Transverse colon (tissue), 4 donors: ENCODE measurements at regions not wholly inside any gene's neighbourhood (a gene's known extent, or its start where the extent isn't known, plus 50 kb on each side); places are given as distances from the start of the nearest gene placed in this dataset.

Source experiments
- DNase-seq: peaks from one replicate; pipeline ENCODE4 v3.0.0-alpha.2; 2019
- H3K27ac ChIP-seq, 4 donors: fragments of 200-600 bp; sonication (generic); 2 replicates each; pipeline ENCODE4 v1.5.1; 2016 to 2018; ENCODE audit warnings: inconsistent platforms in 4 of 4
- H3K27me3 ChIP-seq: fragments of 200-600 bp; sonication (generic); 2 replicates; pipeline ENCODE4 v1.5.1; 2017; ENCODE audit warnings: inconsistent platforms
- H3K36me3 ChIP-seq, 4 donors: fragments of 200-600 bp; sonication (generic); 2 replicates each; pipeline ENCODE4 v1.5.1; 2017 to 2019; ENCODE audit warnings: inconsistent platforms in 4 of 4
- H3K4me1 ChIP-seq, 4 donors: fragments of 200-600 bp; sonication (generic); 2 replicates each; pipeline ENCODE4 v1.5.1; 2017 to 2020; ENCODE audit warnings: inconsistent platforms in 4 of 4
- H3K4me3 ChIP-seq, 4 donors: fragments of 200-600 bp; sonication (generic); 1 replicate in 1 of 4; 2 replicates in 3 of 4; pipeline versions ENCODE4 v1.5.1 to v1.6.1; 2017 to 2019; ENCODE audit warnings: inconsistent platforms in 4 of 4
- H3K9me3 ChIP-seq, 2 donors: fragments of 200-600 bp; sonication (generic); 2 replicates each; pipeline ENCODE4 v1.5.1; 2017 to 2019; ENCODE audit warnings: inconsistent platforms in 2 of 2
- CTCF ChIP-seq, 5 experiments: fragments of 200-600 bp in 3 of 5; fragments of 450-650 bp in 2 of 5; sonication (generic) in 3 of 5; IDR thresholded peaks; 1 replicate in 2 of 5; 2 replicates in 3 of 5; pipeline ENCODE4 v1.5.1; 2016 to 2017; ENCODE audit warnings: antibody characterized with exemption in 5 of 5, inconsistent platforms in 3 of 5, mild to moderate bottlenecking in 2 of 5, moderate library complexity in 1 of 5
- EP300 ChIP-seq: sonication (generic); formaldehyde crosslinking; IDR thresholded peaks from one replicate; pipeline ENCODE4 v1.6.1; 2017; ENCODE audit warnings: antibody characterized with exemption, low read depth
- POLR2A ChIP-seq: fragments of 450-650 bp; IDR thresholded peaks from one replicate; pipeline ENCODE4 v1.6.1; 2016; ENCODE audit warnings: antibody characterized with exemption, mild to moderate bottlenecking, moderate library complexity
- POLR2AphosphoS5 ChIP-seq, 3 donors: sonication (generic); formaldehyde crosslinking; IDR thresholded peaks; one replicate each; pipeline ENCODE4 v1.6.1; 2016; ENCODE audit warnings: antibody characterized with exemption in 3 of 3
- WGBS, 2 donors: methylation state at CpG; one replicate each; pipeline ENCODE4 v1.1.5; 2018; ENCODE audit warnings: low coverage in 1 of 2; 5-methylcytosine and 5-hydroxymethylcytosine counted together
- in situ Hi-C, 4 donors: fragments of 200-750 bp; cut with MboI; loops; one replicate each; pipeline versions ENCODE4 v1.15.0 to v1.15.1; 2017; ENCODE audit warnings: low sequenced_read_pairs in 3 of 4, low pct_ligation_motif_present in 1 of 4, low pct_unique_long_range_greater_than_20kb in 1 of 4
- intact Hi-C: fragments of 100-400 bp; cut with DNase I; formaldehyde crosslinking; loops from one replicate; pipeline ENCODE4 v1.15.1; 2023; ENCODE audit warnings: low total_unique reads

GRCh38 chr5:37902323-37902722 is 62.5 kb upstream of the GDNF start:
- H3K27ac ChIP-seq: no peak overlapping the region
- intact Hi-C loops: no loop called here
- in situ Hi-C loops: no loop called here
- H3K4me1 ChIP-seq: no peaks in the 10 kb centered on the region
- no peaks in the 10 kb centered on the region for H3K9me3 ChIP-seq
- DNase-seq: no peak
- H3K4me3 ChIP-seq: no peak overlapping the region
- no peaks in the 10 kb centered on the region for H3K27me3 ChIP-seq
- WGBS, 2 donors: 81% methylated on average over 3 of the region's 3 CpGs; no CpG with 5 or more reads in 1 of the 2 donors
- H3K36me3 ChIP-seq: no peaks in the 10 kb centered on the region
- TF ChIP-seq EP300: no peak

- intact Hi-C loops: no loop called here
These were observed 60.9 kb upstream of the GDNF start for GRCh38 chr5:37900692-37901091.

GRCh38 chr5:37899037-37899436 is 59.2 kb upstream of the GDNF start:
- DNase-seq: no peak
- Histone ChIP-seq H3K27ac (no peak overlapping the region), H3K36me3 (no peaks in the 10 kb centered on the region), H3K9me3 (no peaks in the 10 kb centered on the region), H3K27me3 (no peaks in the 10 kb centered on the region), H3K4me1 (no peaks in the 10 kb centered on the region), H3K4me3 (no peak overlapping the region)
- WGBS, 2 donors: 100% methylated on average over 1 of the region's 1 CpG; no CpG with 5 or more reads in 1 of the 2 donors
- in situ Hi-C loops: no loop called here
- intact Hi-C loops: no loop called here
- TF ChIP-seq POLR2A (no peak), EP300 (no peak), CTCF (IDR thresholded peaks at IDR 0.05) (no peak), POLR2AphosphoS5 (IDR thresholded peaks at IDR 0.05) (no peak)

More at GRCh38 chr5:37900692-37901091, 60.9 kb upstream of the GDNF start:
- in situ Hi-C loops: no loop called here
- Histone ChIP-seq H3K4me3 (no peak overlapping the region), H3K4me1 (no peaks in the 10 kb centered on the region), H3K27ac (no peak overlapping the region), H3K27me3 (no peaks in the 10 kb centered on the region), H3K9me3 (no peaks in the 10 kb centered on the region), H3K36me3 (no peaks in the 10 kb centered on the region)
- TF ChIP-seq CTCF (IDR thresholded peaks at IDR 0.05) (no peak), POLR2AphosphoS5 (IDR thresholded peaks at IDR 0.05) (no peak), EP300 (no peak), POLR2A (no peak)
- WGBS, 2 donors: 0% methylated on average over 1 of the region's 1 CpG; no CpG with 5 or more reads in 1 of the 2 donors
- peak; percentile 21 for DNase-seq

- DNase-seq: no peak
- no peaks in the 10 kb centered on the region for H3K27me3 ChIP-seq
- no peaks in the 10 kb centered on the region for H3K4me1 ChIP-seq
- no peak for TF ChIP-seq POLR2A
- TF ChIP-seq CTCF (IDR thresholded peaks at IDR 0.05): no peak
- no peak for TF ChIP-seq EP300
- TF ChIP-seq POLR2AphosphoS5 (IDR thresholded peaks at IDR 0.05): no peak
- H3K9me3 ChIP-seq: no peaks in the 10 kb centered on the region
- H3K4me3 ChIP-seq: no peak overlapping the region
- H3K27ac ChIP-seq: no peak overlapping the region
- in situ Hi-C loops: no loop called here
- 73 to 76% methylated on average over 3 to 4 of the region's 4 CpGs for WGBS, 2 donors
- no peaks in the 10 kb centered on the region for H3K36me3 ChIP-seq
- intact Hi-C loops: no loop called here
These were observed 56.3 kb upstream of the GDNF start for GRCh38 chr5:37896159-37896558.
